H9 (cell line): ENCODE measurements at regions not wholly inside any gene's neighbourhood (a gene's known extent, or its start where the extent isn't known, plus 50 kb on each side); places are given as distances from the start of the nearest gene placed in this dataset.

Experiments
- DNase-seq: peaks from one replicate; pipeline ENCODE4 v3.0.0-alpha.2; 2017
- H2AFZ ChIP-seq: one replicate; pipeline ENCODE4 v1.6.1; 2013; ENCODE audit warnings: mild to moderate bottlenecking, low read length, control low read depth, moderate library complexity
- H2AK5ac ChIP-seq: 2 replicates; pipeline ENCODE4 v1.6.1; 2013; ENCODE audit warnings: low read length, control low read depth, mixed read lengths; ENCODE audit not compliant: insufficient read length
- H2BK120ac ChIP-seq: one replicate; pipeline ENCODE4 v1.6.1; 2013; ENCODE audit warnings: low read depth, mild to moderate bottlenecking, low read length, control low read depth, inconsistent platforms; ENCODE audit not compliant: poor library complexity, severe bottlenecking
- H2BK12ac ChIP-seq: 2 replicates; pipeline ENCODE4 v1.6.1; 2013; ENCODE audit warnings: low read length, control low read depth, mixed read lengths, low read depth; ENCODE audit not compliant: insufficient read length
- H2BK15ac ChIP-seq: 2 replicates; pipeline ENCODE4 v1.6.1; 2013; ENCODE audit warnings: low read depth, low read length, control low read depth
- H2BK20ac ChIP-seq: one replicate; pipeline ENCODE4 v1.6.1; 2013; ENCODE audit warnings: low read depth, mild to moderate bottlenecking, low read length, control low read depth, inconsistent platforms; ENCODE audit not compliant: poor library complexity, severe bottlenecking
- H2BK5ac ChIP-seq: 2 replicates; pipeline ENCODE4 v1.6.1; 2013; ENCODE audit warnings: low read length, control low read depth, mixed read lengths; ENCODE audit not compliant: insufficient read length
- H3K14ac ChIP-seq: 2 replicates; pipeline ENCODE4 v1.6.1; 2013; ENCODE audit warnings: low read length, control low read depth; ENCODE audit not compliant: insufficient read depth
- H3K18ac ChIP-seq: 2 replicates; pipeline ENCODE4 v1.6.1; 2013; ENCODE audit warnings: low read depth, mild to moderate bottlenecking, mixed read lengths, low read length, control low read depth; ENCODE audit not compliant: insufficient read length
- H3K23ac ChIP-seq: 2 replicates; pipeline ENCODE4 v1.6.1; 2013; ENCODE audit warnings: low read length, control low read depth, mixed read lengths, low read depth; ENCODE audit not compliant: insufficient read length
- H3K23me2 ChIP-seq: 2 replicates; pipeline ENCODE4 v1.6.1; 2013; ENCODE audit warnings: low read depth, mild to moderate bottlenecking, mixed read lengths, low read length, control low read depth; ENCODE audit not compliant: insufficient read length, poor library complexity, severe bottlenecking
- H3K27ac ChIP-seq: 2 replicates; pipeline ENCODE4 v1.5.1; 2013; ENCODE audit warnings: low read length, control low read depth, mixed read lengths, low read depth; ENCODE audit not compliant: insufficient read length
- H3K27me3 ChIP-seq: 2 replicates; pipeline ENCODE4 v1.6.1; 2013; ENCODE audit warnings: low read length, control low read depth, inconsistent platforms; ENCODE audit not compliant: insufficient read depth
- H3K4ac ChIP-seq: 2 replicates; pipeline ENCODE4 v1.6.1; 2013; ENCODE audit warnings: low read depth, mild to moderate bottlenecking, control low read depth, inconsistent platforms, low read length, moderate library complexity
- H3K4me1 ChIP-seq: 2 replicates; pipeline ENCODE4 v1.6.1; 2013; ENCODE audit warnings: low read length, control low read depth, inconsistent platforms; ENCODE audit not compliant: insufficient read depth
- H3K4me2 ChIP-seq: 2 replicates; pipeline ENCODE4 v1.6.1; 2013; ENCODE audit warnings: low read length, control low read depth, mixed read lengths; ENCODE audit not compliant: insufficient read length, insufficient read depth
- H3K56ac ChIP-seq: 2 replicates; pipeline ENCODE4 v1.6.1; 2013; ENCODE audit warnings: low read depth, mild to moderate bottlenecking, mixed read lengths, low read length, control low read depth; ENCODE audit not compliant: insufficient read length
- H3K79me1 ChIP-seq: 2 replicates; pipeline ENCODE4 v1.6.1; 2013; ENCODE audit warnings: low read depth, mild to moderate bottlenecking, moderate library complexity, low read length, control low read depth, inconsistent platforms; ENCODE audit not compliant: insufficient read depth, poor library complexity, severe bottlenecking
- H3K79me2 ChIP-seq: 2 replicates; pipeline ENCODE4 v1.6.1; 2013; ENCODE audit warnings: low read length, control low read depth, inconsistent platforms; ENCODE audit not compliant: insufficient read depth
- H3K9ac ChIP-seq: 2 replicates; pipeline ENCODE4 v1.6.1; 2013; ENCODE audit warnings: low read length, control low read depth, mixed read lengths; ENCODE audit not compliant: insufficient read length; ENCODE audit errors: extremely low read depth
- H3K9me3 ChIP-seq: one replicate; pipeline ENCODE4 v1.6.1; 2013; ENCODE audit warnings: low read depth, low read length, inconsistent platforms; ENCODE audit not compliant: control insufficient read depth
- H3T11ph ChIP-seq: one replicate; pipeline ENCODE4 v1.6.1; 2013; ENCODE audit warnings: mild to moderate bottlenecking, low read length, control low read depth, inconsistent platforms
- H4K20me1 ChIP-seq: one replicate; pipeline ENCODE4 v1.6.1; 2013; ENCODE audit not compliant: control insufficient read depth, insufficient read length, insufficient read depth
- H4K5ac ChIP-seq: 2 replicates; pipeline ENCODE4 v1.6.1; 2013; ENCODE audit warnings: low read depth, mild to moderate bottlenecking, mixed read lengths, low read length, control low read depth; ENCODE audit not compliant: insufficient read length
- H4K8ac ChIP-seq: replicated peaks from 2 replicates; pipeline ENCODE4 v1.6.1; 2013; ENCODE audit warnings: low read length, control low read depth, mixed read lengths, low read depth; ENCODE audit not compliant: insufficient read length
- H4K91ac ChIP-seq: 2 replicates; pipeline ENCODE4 v1.6.1; 2013; ENCODE audit warnings: low read depth, mild to moderate bottlenecking, moderate library complexity, mixed read lengths, low read length, control low read depth; ENCODE audit not compliant: insufficient read length
- H3K27ac Mint-ChIP-seq, 3 experiments: 2 replicates in 2 of 3; 3 replicates in 1 of 3; pipeline ENCODE4 v1.8.0; 2020 to 2021; ENCODE audit warnings: mixed read lengths in 3 of 3, mild to moderate bottlenecking in 1 of 3, moderate library complexity in 1 of 3
- H3K27me3 Mint-ChIP-seq: 2 replicates; pipeline ENCODE4 v1.8.0; 2021; ENCODE audit warnings: low read depth, mild to moderate bottlenecking, moderate library complexity, mixed read lengths
- H3K36me3 Mint-ChIP-seq, 3 experiments: 2 replicates in 2 of 3; 3 replicates in 1 of 3; pipeline ENCODE4 v1.8.0; 2020 to 2021; ENCODE audit warnings: low read depth in 3 of 3, mixed read lengths in 3 of 3; ENCODE audit not compliant: insufficient read depth in 1 of 3
- H3K4me1 Mint-ChIP-seq, 2 experiments: 2 replicates each; pipeline ENCODE4 v1.8.0; 2020; ENCODE audit warnings: mixed read lengths in 2 of 2
- H3K4me3 Mint-ChIP-seq, 2 experiments: 2 replicates in 1 of 2; 3 replicates in 1 of 2; pipeline ENCODE4 v1.8.0; 2020 to 2021; ENCODE audit warnings: mild to moderate bottlenecking in 2 of 2, mixed read lengths in 2 of 2, moderate library complexity in 1 of 2
- H3K9me3 Mint-ChIP-seq, 2 experiments: 2 replicates in 1 of 2; 3 replicates in 1 of 2; pipeline ENCODE4 v1.8.0; 2020; ENCODE audit warnings: mild to moderate bottlenecking in 2 of 2, mixed read lengths in 2 of 2, moderate library complexity in 1 of 2
- WGBS: extraction: QIAGEN DNeasy Blood & Tissue Kit; methylation state at CpG from one replicate; pipeline ENCODE4 v1.1.7; 2013; ENCODE audit warnings: missing lambda C conversion rate, low lambda C conversion rate, mixed read lengths; ENCODE audit not compliant: insufficient read length; ENCODE audit errors: extremely low coverage; 5-methylcytosine and 5-hydroxymethylcytosine counted together
- TF ChIP-seq, protein P1 (sequence below): fragments of 200-600 bp; sonication (generic); conservative IDR thresholded peaks from 3 replicates; pipeline ENCODE4 v1.8.0; 2021; ENCODE audit warnings: antibody characterized with exemption, mild to moderate bottlenecking

DNA sequence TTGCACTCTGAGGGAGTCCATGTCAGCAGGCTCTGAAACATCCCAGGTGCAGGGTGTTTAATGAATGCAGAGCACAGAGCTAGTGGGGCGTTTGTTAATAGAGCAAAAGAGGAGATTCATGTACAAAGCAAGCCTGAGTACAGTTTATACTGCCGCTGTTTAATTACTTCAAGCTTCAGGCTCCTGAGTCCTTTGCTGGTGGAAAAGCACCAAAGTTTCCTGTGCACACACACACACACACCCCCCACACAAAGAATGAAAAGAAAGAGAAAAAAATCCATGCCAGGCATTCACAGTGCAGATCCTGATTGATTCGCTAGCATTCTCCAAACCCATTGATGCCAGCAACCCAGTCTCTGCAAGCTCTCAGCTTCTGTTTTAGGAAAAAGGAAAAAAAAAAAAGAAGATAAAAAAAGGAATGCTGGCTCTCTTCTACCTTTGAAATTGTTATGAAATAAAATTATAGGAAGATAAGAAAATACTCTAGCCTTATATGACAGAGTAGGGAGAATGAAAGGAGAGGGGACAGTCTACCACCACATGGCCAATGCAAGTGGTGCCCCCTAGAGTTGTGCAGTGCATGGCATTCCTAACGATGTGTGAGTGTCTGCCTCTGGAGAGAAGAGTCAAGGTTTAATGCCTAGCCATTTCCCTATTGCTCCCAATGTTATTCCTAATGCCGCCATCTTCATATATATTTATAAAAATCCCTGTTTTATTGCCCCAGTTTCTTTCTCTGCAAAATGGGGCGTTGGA, 216.5 kb downstream of the TMEM114 start:
- H3K4me1 Mint-ChIP-seq, result peaks cover 18 to 36% of the 10 kb centered on the region in 2 experiments
- H3K27me3 Mint-ChIP-seq, result no peaks in the 10 kb centered on the region
- Histone ChIP-seq H4K20me1 (no peaks in the 10 kb centered on the region), H2BK15ac (no peak overlapping the region), H3K9ac (no peak overlapping the region), H3K4me1 (no peaks in the 10 kb centered on the region), H3T11ph (no peak overlapping the region), H3K4me2 (no peak overlapping the region), H2BK120ac (no peak overlapping the region), H2BK20ac (no peak overlapping the region), H3K9me3 (no peaks in the 10 kb centered on the region), H3K79me1 (no peaks in the 10 kb centered on the region), H3K18ac (no peak overlapping the region), H3K27me3 (no peaks in the 10 kb centered on the region), H3K27ac (no peak overlapping the region), H4K5ac (no peak overlapping the region), H2AFZ (no peak overlapping the region), H3K56ac (no peak overlapping the region), H3K14ac (no peak overlapping the region), H3K23me2 (no peaks in the 10 kb centered on the region), H3K79me2 (no peaks in the 10 kb centered on the region), H3K23ac (no peak overlapping the region), H2AK5ac (no peak overlapping the region), H2BK5ac (no peak overlapping the region), H4K8ac (no peak overlapping the region), H4K91ac (no peak overlapping the region), H3K4ac (no peak overlapping the region), H2BK12ac (no peak overlapping the region)
- no CpG with 5 or more reads among the region's 6 CpGs for WGBS
- TF ChIP-seq, protein P1, sequence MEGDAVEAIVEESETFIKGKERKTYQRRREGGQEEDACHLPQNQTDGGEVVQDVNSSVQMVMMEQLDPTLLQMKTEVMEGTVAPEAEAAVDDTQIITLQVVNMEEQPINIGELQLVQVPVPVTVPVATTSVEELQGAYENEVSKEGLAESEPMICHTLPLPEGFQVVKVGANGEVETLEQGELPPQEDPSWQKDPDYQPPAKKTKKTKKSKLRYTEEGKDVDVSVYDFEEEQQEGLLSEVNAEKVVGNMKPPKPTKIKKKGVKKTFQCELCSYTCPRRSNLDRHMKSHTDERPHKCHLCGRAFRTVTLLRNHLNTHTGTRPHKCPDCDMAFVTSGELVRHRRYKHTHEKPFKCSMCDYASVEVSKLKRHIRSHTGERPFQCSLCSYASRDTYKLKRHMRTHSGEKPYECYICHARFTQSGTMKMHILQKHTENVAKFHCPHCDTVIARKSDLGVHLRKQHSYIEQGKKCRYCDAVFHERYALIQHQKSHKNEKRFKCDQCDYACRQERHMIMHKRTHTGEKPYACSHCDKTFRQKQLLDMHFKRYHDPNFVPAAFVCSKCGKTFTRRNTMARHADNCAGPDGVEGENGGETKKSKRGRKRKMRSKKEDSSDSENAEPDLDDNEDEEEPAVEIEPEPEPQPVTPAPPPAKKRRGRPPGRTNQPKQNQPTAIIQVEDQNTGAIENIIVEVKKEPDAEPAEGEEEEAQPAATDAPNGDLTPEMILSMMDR, result peak; percentile 62
- no peak overlapping the region for H3K4me3 Mint-ChIP-seq
- H3K36me3 Mint-ChIP-seq, result peaks cover under 1 to 11% (median 2%) of the 10 kb centered on the region in 3 experiments; a peak in 5 of 7 replicates
- DNase-seq, result no peak
- peaks cover 9% of the 10 kb centered on the region in 2 experiments; a peak in 4 of 5 replicates for H3K9me3 Mint-ChIP-seq
- 0 out of 7 replicates have a peak overlapping the region, but pooled peaks of 1 of the 3 experiments have one; percentile 32 for H3K27ac Mint-ChIP-seq
